Nephron progenitor cell (in vitro differentiated cells): ENCODE measurements at regions not wholly inside any gene's neighbourhood (a gene's known extent, or its start where the extent isn't known, plus 50 kb on each side); places are given as distances from the start of the nearest gene placed in this dataset.
"Not testable (repeated sequence)": the region's sequence is repeated elsewhere in the genome, so short reads cannot be mapped to it uniquely, and the experiment has no call there.

Source experiments
- DNase-seq: peaks from one replicate; pipeline ENCODE4 v3.0.0; 2021
- H3K27ac Mint-ChIP-seq: 2 replicates; pipeline ENCODE4 v1.8.0; 2021; ENCODE audit warnings: mild to moderate bottlenecking, moderate library complexity, mixed read lengths
- H3K27me3 Mint-ChIP-seq: 2 replicates; pipeline ENCODE4 v1.8.0; 2021; ENCODE audit warnings: mild to moderate bottlenecking, low read depth, mixed read lengths; ENCODE audit not compliant: poor library complexity
- H3K36me3 Mint-ChIP-seq: 2 replicates; pipeline ENCODE4 v1.8.0; 2021; ENCODE audit warnings: low read depth, mixed read lengths
- H3K4me1 Mint-ChIP-seq: 2 replicates; pipeline ENCODE4 v1.8.0; 2021; ENCODE audit warnings: mixed read lengths
- H3K4me3 Mint-ChIP-seq: 2 replicates; pipeline ENCODE4 v1.8.0; 2021; ENCODE audit warnings: mild to moderate bottlenecking, moderate library complexity, mixed read lengths
- H3K9me3 Mint-ChIP-seq: 2 replicates; pipeline ENCODE4 v1.8.0; 2021; ENCODE audit warnings: mild to moderate bottlenecking, moderate library complexity, mixed read lengths
- TF ChIP-seq, protein P1 (sequence below): fragments of 200-600 bp; sonication (generic); IDR thresholded peaks from 2 replicates; pipeline ENCODE4 v1.5.0; 2021; ENCODE audit warnings: antibody characterized with exemption

DNA sequence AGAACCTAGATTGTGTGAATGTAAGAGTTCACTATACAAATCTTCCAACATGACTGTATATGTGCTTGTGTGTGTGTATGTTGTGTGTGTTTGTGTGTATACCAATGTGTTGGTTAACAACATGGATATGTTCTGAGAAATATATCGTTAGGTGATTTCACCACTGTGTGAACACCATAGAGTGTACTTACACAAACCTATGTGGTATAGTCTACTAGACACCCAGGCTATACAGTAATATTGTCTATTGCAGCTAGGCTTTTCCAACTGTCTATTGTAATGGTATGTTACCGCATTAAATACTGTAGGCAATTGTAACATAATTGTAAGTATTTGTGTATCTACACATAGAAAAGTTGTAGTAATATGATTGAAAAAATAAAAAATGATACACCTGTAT is 959.2 kb upstream of the SEMA6A start:
- no peaks in the 10 kb centered on the region for H3K4me1 Mint-ChIP-seq
- no peak overlapping the region for H3K27ac Mint-ChIP-seq
- peaks cover 17% of the 10 kb centered on the region for H3K9me3 Mint-ChIP-seq
- H3K4me3 Mint-ChIP-seq = no peak overlapping the region
- TF ChIP-seq, protein P1, sequence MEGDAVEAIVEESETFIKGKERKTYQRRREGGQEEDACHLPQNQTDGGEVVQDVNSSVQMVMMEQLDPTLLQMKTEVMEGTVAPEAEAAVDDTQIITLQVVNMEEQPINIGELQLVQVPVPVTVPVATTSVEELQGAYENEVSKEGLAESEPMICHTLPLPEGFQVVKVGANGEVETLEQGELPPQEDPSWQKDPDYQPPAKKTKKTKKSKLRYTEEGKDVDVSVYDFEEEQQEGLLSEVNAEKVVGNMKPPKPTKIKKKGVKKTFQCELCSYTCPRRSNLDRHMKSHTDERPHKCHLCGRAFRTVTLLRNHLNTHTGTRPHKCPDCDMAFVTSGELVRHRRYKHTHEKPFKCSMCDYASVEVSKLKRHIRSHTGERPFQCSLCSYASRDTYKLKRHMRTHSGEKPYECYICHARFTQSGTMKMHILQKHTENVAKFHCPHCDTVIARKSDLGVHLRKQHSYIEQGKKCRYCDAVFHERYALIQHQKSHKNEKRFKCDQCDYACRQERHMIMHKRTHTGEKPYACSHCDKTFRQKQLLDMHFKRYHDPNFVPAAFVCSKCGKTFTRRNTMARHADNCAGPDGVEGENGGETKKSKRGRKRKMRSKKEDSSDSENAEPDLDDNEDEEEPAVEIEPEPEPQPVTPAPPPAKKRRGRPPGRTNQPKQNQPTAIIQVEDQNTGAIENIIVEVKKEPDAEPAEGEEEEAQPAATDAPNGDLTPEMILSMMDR = no peak
- H3K27me3 Mint-ChIP-seq = no peaks in the 10 kb centered on the region
- DNase-seq = no peak
- peaks cover 4% of the 10 kb centered on the region for H3K36me3 Mint-ChIP-seq

DNA sequence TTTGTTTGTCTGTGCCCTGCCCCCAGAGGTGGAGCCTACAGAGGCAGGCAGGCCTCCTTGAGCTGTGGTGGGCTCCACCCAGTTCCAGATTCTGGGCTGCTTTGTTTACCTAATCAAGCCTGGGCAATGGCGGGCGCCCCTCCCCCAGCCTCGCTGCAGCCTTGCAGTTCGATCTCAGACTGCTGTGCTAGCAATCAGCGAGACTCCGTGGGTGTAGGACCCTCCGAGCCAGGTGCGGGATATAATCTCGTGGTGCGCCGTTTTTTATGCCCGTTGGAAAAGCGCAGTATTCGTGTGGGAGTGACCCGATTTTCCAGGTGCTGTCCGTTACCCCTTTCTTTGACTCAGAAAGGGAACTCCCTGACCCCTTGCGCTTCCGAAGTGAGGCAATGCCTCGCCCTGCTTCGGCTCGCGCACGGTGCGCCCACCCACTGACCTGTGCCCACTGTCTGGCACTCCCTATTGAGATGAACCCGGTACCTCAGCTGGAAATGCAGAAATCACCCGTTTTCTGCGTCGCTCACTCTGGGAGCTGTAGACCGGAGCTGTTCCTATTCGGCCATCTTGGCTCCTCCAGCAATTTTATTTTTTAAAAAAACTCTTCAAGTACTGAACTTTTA is 958.5 kb upstream of the SEMA6A start:
- not testable (repeated sequence) for H3K27me3 Mint-ChIP-seq, DNase-seq, H3K27ac Mint-ChIP-seq, H3K4me1 Mint-ChIP-seq, H3K36me3 Mint-ChIP-seq, H3K4me3 Mint-ChIP-seq
- peaks cover 17% of the 10 kb centered on the region for H3K9me3 Mint-ChIP-seq

DNA sequence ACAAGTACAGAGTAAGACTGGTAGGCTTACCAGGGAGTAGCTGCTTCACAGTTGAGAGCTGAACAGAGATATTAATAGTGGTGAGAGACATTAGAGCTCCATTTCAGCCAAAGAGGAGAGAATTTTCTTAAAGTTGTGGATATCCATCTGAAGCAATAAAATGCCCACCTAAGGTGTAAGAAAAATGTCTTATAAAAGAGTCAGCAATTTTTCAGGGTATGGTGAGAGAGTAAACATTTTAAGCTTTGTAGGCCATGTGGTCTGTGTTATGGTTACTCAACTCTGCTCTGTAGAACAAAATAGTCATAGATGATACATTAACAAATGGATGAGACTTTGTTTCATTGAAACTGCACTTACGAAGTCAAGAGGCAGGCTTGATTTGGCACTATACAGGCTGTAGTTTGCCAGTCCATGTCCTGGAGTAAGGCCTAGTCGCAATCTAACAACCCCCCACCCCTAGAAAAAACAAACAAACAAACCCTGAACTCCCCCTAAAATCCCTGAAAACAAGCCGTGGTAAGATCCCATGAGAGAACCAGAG is 945.4 kb upstream of the SEMA6A start:
- DNase-seq = no peak
- peaks cover 9% of the 10 kb centered on the region for H3K4me1 Mint-ChIP-seq
- H3K9me3 Mint-ChIP-seq = peaks cover 39% of the 10 kb centered on the region
- TF ChIP-seq, protein P1 = no peak
- H3K27me3 Mint-ChIP-seq = no peaks in the 10 kb centered on the region
- no peak overlapping the region for H3K4me3 Mint-ChIP-seq
- no peak overlapping the region for H3K27ac Mint-ChIP-seq
- peaks cover 5% of the 10 kb centered on the region for H3K36me3 Mint-ChIP-seq

DNA sequence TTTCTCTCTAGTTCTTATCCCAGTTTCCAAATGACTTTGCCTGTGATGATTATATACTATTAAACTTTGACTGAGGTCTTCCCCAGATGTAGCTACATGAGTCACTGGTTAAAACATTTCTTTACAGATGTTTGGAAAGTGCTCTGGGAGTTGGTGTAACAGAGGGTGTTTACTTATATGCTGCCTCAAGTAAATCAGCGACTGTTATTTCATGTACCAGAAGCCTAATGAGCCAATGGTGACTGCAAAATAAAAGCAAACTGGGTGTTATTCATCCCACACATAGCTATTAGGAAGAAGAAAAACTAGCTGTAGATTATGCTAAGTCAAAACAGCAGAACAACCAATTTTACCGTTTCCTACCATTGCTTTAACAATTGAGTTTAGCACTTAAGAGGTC is 929.7 kb upstream of the SEMA6A start:
- Mint-ChIP-seq H3K9me3 (no peaks in the 10 kb centered on the region), H3K27me3 (no peaks in the 10 kb centered on the region), H3K36me3 (no peaks in the 10 kb centered on the region), H3K27ac (no peak overlapping the region), H3K4me3 (no peak overlapping the region), H3K4me1 (no peaks in the 10 kb centered on the region)
- DNase-seq = no peak
- TF ChIP-seq, protein P1 = no peak

DNA sequence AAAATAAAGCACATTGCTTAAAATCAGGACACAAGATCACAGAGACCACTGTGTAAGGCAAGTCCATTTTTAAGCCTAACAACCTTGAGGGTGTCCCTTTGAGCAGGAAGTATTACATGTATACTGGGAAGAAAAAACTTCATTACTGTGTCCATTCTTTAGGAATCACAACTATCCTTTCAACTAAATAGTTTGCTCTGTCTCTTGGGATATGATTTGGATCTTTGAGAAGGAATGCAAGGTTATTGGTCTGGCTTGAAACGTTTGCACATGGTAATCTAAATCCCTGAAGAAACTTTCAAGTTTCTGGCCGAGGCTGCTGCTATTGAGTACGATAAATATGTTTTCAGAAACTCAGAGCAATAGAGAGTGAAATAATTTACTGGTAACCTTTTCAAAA is 923.0 kb upstream of the SEMA6A start:
- H3K27me3 Mint-ChIP-seq = no peaks in the 10 kb centered on the region
- H3K4me1 Mint-ChIP-seq = no peaks in the 10 kb centered on the region
- H3K27ac Mint-ChIP-seq = peak overlapping the region; percentile 48
- H3K9me3 Mint-ChIP-seq = peaks cover 5% of the 10 kb centered on the region
- no peak for DNase-seq
- TF ChIP-seq, protein P1 = no peak
- peaks cover 3% of the 10 kb centered on the region for H3K36me3 Mint-ChIP-seq
- no peak overlapping the region for H3K4me3 Mint-ChIP-seq

DNA sequence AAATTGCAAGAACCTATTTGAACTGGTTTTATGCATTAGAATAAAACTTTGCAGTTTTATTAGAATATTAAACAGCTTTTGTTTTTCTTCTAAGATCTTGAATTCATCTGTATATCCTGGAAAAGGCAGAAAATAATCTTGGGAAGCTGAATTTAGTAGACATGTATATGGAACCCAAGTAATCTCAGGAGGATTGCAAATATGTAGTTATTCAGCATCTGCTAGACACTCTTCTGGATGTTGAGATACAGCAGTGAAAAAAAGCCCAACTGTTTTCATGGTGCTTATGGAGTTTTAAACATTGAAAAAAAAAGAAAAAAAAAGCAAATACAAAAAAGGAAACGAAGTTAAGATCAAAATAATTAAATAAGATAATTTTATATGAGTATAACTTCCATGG is 922.2 kb upstream of the SEMA6A start:
- Mint-ChIP-seq H3K27me3 (no peaks in the 10 kb centered on the region), H3K27ac (no peak overlapping the region), H3K9me3 (peaks cover 10% of the 10 kb centered on the region), H3K4me1 (no peaks in the 10 kb centered on the region), H3K4me3 (no peak overlapping the region), H3K36me3 (peaks cover 6% of the 10 kb centered on the region)
- TF ChIP-seq, protein P1 = no peak
- no peak for DNase-seq
